ENCODE measurements at regions not wholly inside any gene's neighbourhood (a gene's known extent, or its start where the extent isn't known, plus 50 kb on each side); places are given as distances from the start of the nearest gene placed in this dataset.

GRCh38 chr2:8096484-8096883 is 585.4 kb upstream of the ID2 start:
- H3K4me1 ChIP-seq (ENCODE audit: control insufficient read depth, insufficient read depth, low read length): no peaks in the 10 kb centered on the region
- H3K9me3 ChIP-seq (ENCODE audit: control insufficient read depth, insufficient read depth, low read length): no peaks in the 10 kb centered on the region
- no peak overlapping the region for H3K4me3 ChIP-seq (ENCODE audit: low read depth, low read length)
- no peaks in the 10 kb centered on the region for H3K27me3 ChIP-seq (ENCODE audit: control insufficient read depth, insufficient read depth, low read length)
- no peak overlapping the region for H3K9ac ChIP-seq (ENCODE audit: low read depth, low read length)
- no peaks in the 10 kb centered on the region for H3K36me3 ChIP-seq (ENCODE audit: control insufficient read depth, insufficient read depth, low read length)

- H3K4me1 ChIP-seq (ENCODE audit: control insufficient read depth, insufficient read depth, low read length): no peaks in the 10 kb centered on the region
- H3K36me3 ChIP-seq (ENCODE audit: control insufficient read depth, insufficient read depth, low read length): no peaks in the 10 kb centered on the region
- H3K9me3 ChIP-seq (ENCODE audit: control insufficient read depth, insufficient read depth, low read length): no peaks in the 10 kb centered on the region
- no peak overlapping the region for H3K9ac ChIP-seq (ENCODE audit: low read depth, low read length)
- H3K27me3 ChIP-seq (ENCODE audit: control insufficient read depth, insufficient read depth, low read length): no peaks in the 10 kb centered on the region
- no peak overlapping the region for H3K4me3 ChIP-seq (ENCODE audit: low read depth, low read length)
These were observed 583.2 kb upstream of the ID2 start for GRCh38 chr2:8098476-8099266.

- no peaks in the 10 kb centered on the region for H3K4me1 ChIP-seq (ENCODE audit: control insufficient read depth, insufficient read depth, low read length)
- H3K36me3 ChIP-seq (ENCODE audit: control insufficient read depth, insufficient read depth, low read length): no peaks in the 10 kb centered on the region
- H3K9me3 ChIP-seq (ENCODE audit: control insufficient read depth, insufficient read depth, low read length): no peaks in the 10 kb centered on the region
- no peaks in the 10 kb centered on the region for H3K27me3 ChIP-seq (ENCODE audit: control insufficient read depth, insufficient read depth, low read length)
- H3K4me3 ChIP-seq (ENCODE audit: low read depth, low read length): no peak overlapping the region
- H3K9ac ChIP-seq (ENCODE audit: low read depth, low read length): no peak overlapping the region
These were observed 582.6 kb upstream of the ID2 start for GRCh38 chr2:8099267-8099582.

DNA sequence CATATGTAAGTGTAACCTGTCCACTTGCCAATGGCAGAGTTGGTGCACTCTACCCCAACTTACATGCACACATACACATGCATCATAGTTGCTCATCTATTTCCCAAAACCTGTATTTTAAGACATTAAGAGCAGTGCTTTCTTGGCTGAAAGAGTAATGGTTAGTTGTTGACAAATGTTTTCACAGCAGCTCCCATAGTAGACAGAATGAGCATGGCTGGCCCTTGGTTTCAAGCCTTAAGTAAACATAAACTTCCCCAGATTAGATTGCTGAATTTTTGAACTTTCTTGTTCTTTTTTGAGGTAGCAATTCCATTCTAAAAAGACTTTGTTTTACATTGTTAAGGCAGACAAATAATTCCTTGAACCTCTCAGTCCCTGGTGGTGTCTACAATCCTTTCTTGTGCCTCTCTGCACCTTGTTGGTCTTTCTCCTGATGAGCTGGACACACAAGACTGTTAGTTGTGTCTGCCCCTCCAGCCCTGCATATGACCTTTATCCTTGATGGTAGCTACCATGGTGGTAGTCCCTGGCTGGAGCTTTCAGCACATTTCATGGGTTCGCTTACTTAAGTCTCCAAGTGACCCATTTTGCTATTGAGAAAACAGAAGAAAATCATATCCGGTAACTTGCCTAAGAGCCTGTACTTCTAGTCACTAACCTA is 580.1 kb upstream of the ID2 start:
- no peak overlapping the region for H3K4me3 ChIP-seq (ENCODE audit: low read depth, low read length)
- no peak overlapping the region for H3K9ac ChIP-seq (ENCODE audit: low read depth, low read length)
- H3K36me3 ChIP-seq (ENCODE audit: control insufficient read depth, insufficient read depth, low read length): no peaks in the 10 kb centered on the region
- H3K9me3 ChIP-seq (ENCODE audit: control insufficient read depth, insufficient read depth, low read length): no peaks in the 10 kb centered on the region
- no peaks in the 10 kb centered on the region for H3K27me3 ChIP-seq (ENCODE audit: control insufficient read depth, insufficient read depth, low read length)
- H3K4me1 ChIP-seq (ENCODE audit: control insufficient read depth, insufficient read depth, low read length): no peaks in the 10 kb centered on the region

DNA sequence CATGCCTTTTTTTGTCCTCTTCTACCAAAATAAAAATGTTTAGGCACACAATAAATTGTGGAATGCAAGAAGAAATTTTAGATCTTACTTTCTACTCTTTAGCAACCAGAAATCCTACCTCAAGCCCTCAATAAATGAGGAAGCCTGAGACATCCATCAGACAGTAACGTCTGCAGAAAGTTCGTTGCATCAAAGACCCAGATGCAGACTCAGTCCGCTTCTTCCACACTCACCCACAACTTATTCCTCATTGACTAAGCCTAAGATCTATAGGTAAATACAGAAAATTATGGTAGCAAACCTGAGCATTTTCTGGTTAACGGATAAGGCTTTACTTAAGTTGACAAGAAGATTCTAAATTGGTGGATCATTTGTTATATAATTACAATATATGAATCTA is 579.4 kb upstream of the ID2 start:
- H3K9ac ChIP-seq (ENCODE audit: low read depth, low read length): no peak overlapping the region
- no peaks in the 10 kb centered on the region for H3K36me3 ChIP-seq (ENCODE audit: control insufficient read depth, insufficient read depth, low read length)
- H3K4me1 ChIP-seq (ENCODE audit: control insufficient read depth, insufficient read depth, low read length): no peaks in the 10 kb centered on the region
- H3K4me3 ChIP-seq (ENCODE audit: low read depth, low read length): no peak overlapping the region
- no peaks in the 10 kb centered on the region for H3K27me3 ChIP-seq (ENCODE audit: control insufficient read depth, insufficient read depth, low read length)
- no peaks in the 10 kb centered on the region for H3K9me3 ChIP-seq (ENCODE audit: control insufficient read depth, insufficient read depth, low read length)

DNA sequence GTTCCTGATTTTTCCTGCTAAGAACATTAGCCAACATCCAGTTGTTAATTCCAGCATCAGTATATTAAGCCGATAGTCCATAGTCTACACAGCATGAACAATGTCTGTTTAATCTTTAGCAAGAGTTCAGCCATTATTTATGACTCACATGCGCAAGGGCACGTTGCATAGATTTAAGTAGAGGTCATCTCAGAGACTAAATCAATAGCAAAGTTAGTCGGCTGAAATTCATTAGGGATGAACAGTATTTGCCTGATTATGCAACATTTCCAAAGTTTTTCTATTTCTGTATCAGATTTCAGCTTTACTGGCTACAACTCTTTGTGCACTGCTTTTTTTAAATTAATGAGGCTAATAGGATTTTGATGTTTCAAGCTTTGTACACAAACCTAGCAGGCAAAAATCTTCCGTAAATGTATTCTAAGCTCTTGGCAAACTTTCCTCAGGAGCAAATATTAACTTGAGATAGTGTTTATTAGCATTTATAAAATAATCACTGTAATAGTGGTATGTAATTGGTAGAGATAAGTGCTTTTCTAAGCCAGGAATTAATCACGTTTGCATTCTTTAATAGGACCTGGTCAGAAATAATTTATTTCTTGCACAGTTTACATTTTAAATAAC is 578.7 kb upstream of the ID2 start:
- no peaks in the 10 kb centered on the region for H3K9me3 ChIP-seq (ENCODE audit: control insufficient read depth, insufficient read depth, low read length)
- no peaks in the 10 kb centered on the region for H3K36me3 ChIP-seq (ENCODE audit: control insufficient read depth, insufficient read depth, low read length)
- no peak overlapping the region for H3K9ac ChIP-seq (ENCODE audit: low read depth, low read length)
- no peaks in the 10 kb centered on the region for H3K27me3 ChIP-seq (ENCODE audit: control insufficient read depth, insufficient read depth, low read length)
- H3K4me1 ChIP-seq (ENCODE audit: control insufficient read depth, insufficient read depth, low read length): no peaks in the 10 kb centered on the region
- H3K4me3 ChIP-seq (ENCODE audit: low read depth, low read length): no peak overlapping the region

GRCh38 chr2:8107150-8107549 is 574.7 kb upstream of the ID2 start:
- Histone ChIP-seq H3K4me3 (ENCODE audit: low read depth, low read length) (no peak overlapping the region), H3K9ac (ENCODE audit: low read depth, low read length) (no peak overlapping the region), H3K36me3 (ENCODE audit: control insufficient read depth, insufficient read depth, low read length) (no peaks in the 10 kb centered on the region), H3K9me3 (ENCODE audit: control insufficient read depth, insufficient read depth, low read length) (no peaks in the 10 kb centered on the region), H3K27me3 (ENCODE audit: control insufficient read depth, insufficient read depth, low read length) (no peaks in the 10 kb centered on the region), H3K4me1 (ENCODE audit: control insufficient read depth, insufficient read depth, low read length) (no peaks in the 10 kb centered on the region)

- no peaks in the 10 kb centered on the region for H3K4me1 ChIP-seq (ENCODE audit: control insufficient read depth, insufficient read depth, low read length)
- no peak overlapping the region for H3K4me3 ChIP-seq (ENCODE audit: low read depth, low read length)
- H3K9me3 ChIP-seq (ENCODE audit: control insufficient read depth, insufficient read depth, low read length): no peaks in the 10 kb centered on the region
- H3K27me3 ChIP-seq (ENCODE audit: control insufficient read depth, insufficient read depth, low read length): no peaks in the 10 kb centered on the region
- H3K36me3 ChIP-seq (ENCODE audit: control insufficient read depth, insufficient read depth, low read length): no peaks in the 10 kb centered on the region
- H3K9ac ChIP-seq (ENCODE audit: low read depth, low read length): no peak overlapping the region
These were observed 574.1 kb upstream of the ID2 start for GRCh38 chr2:8107621-8108378.

- Histone ChIP-seq H3K4me1 (ENCODE audit: control insufficient read depth, insufficient read depth, low read length) (no peaks in the 10 kb centered on the region), H3K36me3 (ENCODE audit: control insufficient read depth, insufficient read depth, low read length) (no peaks in the 10 kb centered on the region), H3K9me3 (ENCODE audit: control insufficient read depth, insufficient read depth, low read length) (no peaks in the 10 kb centered on the region), H3K27me3 (ENCODE audit: control insufficient read depth, insufficient read depth, low read length) (no peaks in the 10 kb centered on the region), H3K9ac (ENCODE audit: low read depth, low read length) (no peak overlapping the region), H3K4me3 (ENCODE audit: low read depth, low read length) (no peak overlapping the region)
These were observed 571.1 kb upstream of the ID2 start for GRCh38 chr2:8110716-8111115.

GRCh38 chr2:8111193-8111592 is 570.7 kb upstream of the ID2 start:
- no peaks in the 10 kb centered on the region for H3K27me3 ChIP-seq (ENCODE audit: control insufficient read depth, insufficient read depth, low read length)
- no peaks in the 10 kb centered on the region for H3K36me3 ChIP-seq (ENCODE audit: control insufficient read depth, insufficient read depth, low read length)
- H3K9ac ChIP-seq (ENCODE audit: low read depth, low read length): no peak overlapping the region
- H3K4me1 ChIP-seq (ENCODE audit: control insufficient read depth, insufficient read depth, low read length): no peaks in the 10 kb centered on the region
- no peaks in the 10 kb centered on the region for H3K9me3 ChIP-seq (ENCODE audit: control insufficient read depth, insufficient read depth, low read length)
- H3K4me3 ChIP-seq (ENCODE audit: low read depth, low read length): no peak overlapping the region

DNA sequence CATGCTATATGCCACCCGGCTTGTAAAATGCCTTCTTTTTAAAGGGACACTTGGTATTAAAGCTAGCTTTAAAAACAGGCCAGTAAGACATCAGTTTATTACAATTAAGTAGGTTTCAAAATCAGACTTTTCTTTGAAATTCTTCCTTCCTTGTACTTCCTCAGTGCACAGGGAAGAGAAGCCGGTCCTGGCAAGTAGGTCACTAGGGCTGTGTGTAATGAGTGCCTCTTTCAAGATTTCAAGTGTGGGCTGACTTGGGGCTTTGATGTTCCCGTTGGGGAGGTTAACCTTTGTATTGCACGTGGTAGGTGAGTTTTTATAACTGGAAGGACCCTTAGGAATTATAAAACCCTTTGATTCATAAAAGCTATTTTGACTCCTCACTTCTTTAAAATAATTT is 566.4 kb upstream of the ID2 start:
- no peaks in the 10 kb centered on the region for H3K4me1 ChIP-seq (ENCODE audit: control insufficient read depth, insufficient read depth, low read length)
- H3K36me3 ChIP-seq (ENCODE audit: control insufficient read depth, insufficient read depth, low read length): no peaks in the 10 kb centered on the region
- H3K4me3 ChIP-seq (ENCODE audit: low read depth, low read length): no peak overlapping the region
- no peaks in the 10 kb centered on the region for H3K9me3 ChIP-seq (ENCODE audit: control insufficient read depth, insufficient read depth, low read length)
- H3K27me3 ChIP-seq (ENCODE audit: control insufficient read depth, insufficient read depth, low read length): no peaks in the 10 kb centered on the region
- H3K9ac ChIP-seq (ENCODE audit: low read depth, low read length): no peak overlapping the region
